Lower leg skin (tissue), 4 donors: ENCODE measurements at regions not wholly inside any gene's neighbourhood (a gene's known extent, or its start where the extent isn't known, plus 50 kb on each side); places are given as distances from the start of the nearest gene placed in this dataset.
"Not testable (repeated sequence)": the region's sequence is repeated elsewhere in the genome, so short reads cannot be mapped to it uniquely, and the experiment has no call there.

Experiments
- DNase-seq, 2 donors: peaks; one replicate each; pipeline ENCODE4 v3.0.0-alpha.2; 2019; ENCODE audit warnings: low spot score in 2 of 2
- H3K4me3 ChIP-seq: fragments of 200-600 bp; sonication (generic); 2 replicates; pipeline ENCODE4 v1.5.1; 2017; ENCODE audit warnings: mild to moderate bottlenecking, low read depth; ENCODE audit not compliant: poor library complexity, severe bottlenecking
- POLR2A ChIP-seq, 2 donors: fragments of 450-650 bp; IDR thresholded peaks; one replicate each; pipeline ENCODE4 v1.6.1; 2016 to 2017; ENCODE audit warnings: antibody characterized with exemption in 2 of 2, mild to moderate bottlenecking in 1 of 2, moderate library complexity in 1 of 2
- WGBS, 2 donors: methylation state at CpG; one replicate each; pipeline ENCODE4 v1.1.5; 2018; 5-methylcytosine and 5-hydroxymethylcytosine counted together
- intact Hi-C: fragments of 100-400 bp; cut with DNase I; formaldehyde crosslinking; loops from one replicate; pipeline ENCODE4 v1.15.0; 2023; ENCODE audit warnings: low total_unique reads
- TF ChIP-seq, protein P1 (sequence below), 3 donors: fragments of 450-650 bp; IDR thresholded peaks; one replicate each; pipeline ENCODE4 v1.5.1; 2016; ENCODE audit warnings: antibody characterized with exemption in 3 of 3, mild to moderate bottlenecking in 3 of 3, moderate library complexity in 2 of 3

GRCh38 chr6:27651371-27651732, 178.4 kb upstream of the ZNF184 start:
- H3K4me3 ChIP-seq: no peak overlapping the region
- 12 to 27% methylated on average over 7 of the region's 7 CpGs for WGBS, 2 donors
- TF ChIP-seq, protein P1, sequence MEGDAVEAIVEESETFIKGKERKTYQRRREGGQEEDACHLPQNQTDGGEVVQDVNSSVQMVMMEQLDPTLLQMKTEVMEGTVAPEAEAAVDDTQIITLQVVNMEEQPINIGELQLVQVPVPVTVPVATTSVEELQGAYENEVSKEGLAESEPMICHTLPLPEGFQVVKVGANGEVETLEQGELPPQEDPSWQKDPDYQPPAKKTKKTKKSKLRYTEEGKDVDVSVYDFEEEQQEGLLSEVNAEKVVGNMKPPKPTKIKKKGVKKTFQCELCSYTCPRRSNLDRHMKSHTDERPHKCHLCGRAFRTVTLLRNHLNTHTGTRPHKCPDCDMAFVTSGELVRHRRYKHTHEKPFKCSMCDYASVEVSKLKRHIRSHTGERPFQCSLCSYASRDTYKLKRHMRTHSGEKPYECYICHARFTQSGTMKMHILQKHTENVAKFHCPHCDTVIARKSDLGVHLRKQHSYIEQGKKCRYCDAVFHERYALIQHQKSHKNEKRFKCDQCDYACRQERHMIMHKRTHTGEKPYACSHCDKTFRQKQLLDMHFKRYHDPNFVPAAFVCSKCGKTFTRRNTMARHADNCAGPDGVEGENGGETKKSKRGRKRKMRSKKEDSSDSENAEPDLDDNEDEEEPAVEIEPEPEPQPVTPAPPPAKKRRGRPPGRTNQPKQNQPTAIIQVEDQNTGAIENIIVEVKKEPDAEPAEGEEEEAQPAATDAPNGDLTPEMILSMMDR (IDR thresholded peaks at IDR 0.05): no peak
- no peak for TF ChIP-seq POLR2A (IDR thresholded peaks at IDR 0.05)
- intact Hi-C loops: no loop called here
- DNase-seq: no peak

DNA sequence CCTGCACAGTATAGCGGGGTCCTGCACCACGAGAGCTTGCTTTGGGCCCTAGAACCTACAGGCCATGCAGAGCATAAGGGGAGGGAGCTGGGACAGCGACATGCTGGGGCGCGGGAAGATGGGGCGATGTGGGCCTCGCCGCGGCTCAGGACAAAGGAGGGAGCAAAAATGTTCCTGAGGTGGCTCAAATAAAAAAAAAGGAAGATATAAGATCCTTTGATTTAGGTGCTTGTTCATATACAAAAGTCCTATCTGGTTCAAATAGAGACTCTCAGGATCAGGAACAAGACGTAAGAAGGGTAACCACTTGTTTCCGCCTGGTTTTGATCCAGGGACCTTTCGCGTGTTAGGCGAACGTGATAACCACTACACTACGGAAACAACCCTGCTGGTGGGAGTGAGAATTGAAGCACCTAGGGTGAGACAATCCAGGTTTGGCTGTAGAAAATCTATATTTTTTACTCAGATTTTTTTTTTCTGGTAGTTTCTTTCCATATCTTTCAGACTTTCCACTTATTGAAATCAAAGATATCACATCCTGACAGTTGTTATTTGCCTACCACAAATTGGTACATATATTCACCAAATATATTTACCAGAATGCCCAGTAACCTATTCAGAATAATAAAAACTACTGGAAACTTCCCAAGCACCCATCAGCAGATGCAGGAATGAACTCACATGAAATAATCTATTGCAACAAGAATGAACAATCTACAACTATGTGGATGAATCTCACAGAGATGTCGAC, 177.9 kb upstream of the ZNF184 start:
- intact Hi-C loops: no loop called here
- TF ChIP-seq, protein P1 (IDR thresholded peaks at IDR 0.05): no peak
- no peak for TF ChIP-seq POLR2A (IDR thresholded peaks at IDR 0.05)
- H3K4me3 ChIP-seq: no peak overlapping the region
- 7 to 21% methylated on average over 17 of the region's 17 CpGs for WGBS, 2 donors
- DNase-seq: no peak

- intact Hi-C loops: no loop called here
- TF ChIP-seq POLR2A (IDR thresholded peaks at IDR 0.05): no peak
- TF ChIP-seq, protein P1 (IDR thresholded peaks at IDR 0.05): no peak
- WGBS, 2 donors: 71 to 72% methylated on average over 6 of the region's 6 CpGs
- no peak overlapping the region for H3K4me3 ChIP-seq
- DNase-seq: no peak
Measured at GRCh38 chr6:27644528-27644927, 171.6 kb upstream of the ZNF184 start.

DNA sequence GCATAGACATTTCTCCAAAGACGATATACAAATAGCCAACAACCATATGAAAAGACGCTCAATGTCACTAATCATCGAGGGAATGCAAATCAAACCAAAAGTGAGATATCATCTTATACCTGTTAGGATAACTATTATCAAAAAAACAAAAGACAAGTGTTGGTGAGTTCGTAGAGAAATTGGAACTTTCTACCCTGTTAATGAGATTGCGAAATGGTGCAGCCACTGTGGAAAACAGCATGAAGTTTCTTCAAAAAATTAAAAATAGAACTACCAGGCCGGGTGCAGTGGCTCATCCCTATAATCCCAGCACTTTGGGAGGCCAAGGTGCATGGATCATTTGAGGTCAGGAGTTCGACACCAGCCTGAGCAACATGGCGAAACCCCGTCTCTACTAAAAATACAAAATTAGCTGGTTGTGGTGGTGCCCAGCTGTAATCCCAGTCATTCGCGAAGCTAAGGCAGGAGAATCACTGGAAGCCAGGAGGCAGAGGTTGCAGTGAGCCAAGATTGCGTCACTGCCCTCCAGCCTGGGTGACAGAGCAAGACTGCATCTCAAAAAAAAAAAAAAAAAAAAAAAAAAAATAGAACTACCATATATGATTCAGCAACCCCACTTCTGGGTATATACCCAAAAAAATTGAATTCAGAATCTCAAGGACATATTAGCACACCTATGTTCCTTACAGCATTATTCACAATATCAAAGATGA, 170.0 kb upstream of the ZNF184 start:
- H3K4me3 ChIP-seq: no peak overlapping the region
- no peak for DNase-seq
- TF ChIP-seq, protein P1 (IDR thresholded peaks at IDR 0.05): no peak
- TF ChIP-seq POLR2A (IDR thresholded peaks at IDR 0.05): no peak
- WGBS, 2 donors: 91 to 92% methylated on average over 12 of the region's 12 CpGs
- intact Hi-C loops: no loop called here

- H3K4me3 ChIP-seq, DNase-seq, intact Hi-C loops: not testable (repeated sequence)
- 79 to 83% methylated on average over 4 of the region's 4 CpGs for WGBS, 2 donors
Measured at GRCh38 chr6:27635886-27636285, 163.0 kb upstream of the ZNF184 start.

DNA sequence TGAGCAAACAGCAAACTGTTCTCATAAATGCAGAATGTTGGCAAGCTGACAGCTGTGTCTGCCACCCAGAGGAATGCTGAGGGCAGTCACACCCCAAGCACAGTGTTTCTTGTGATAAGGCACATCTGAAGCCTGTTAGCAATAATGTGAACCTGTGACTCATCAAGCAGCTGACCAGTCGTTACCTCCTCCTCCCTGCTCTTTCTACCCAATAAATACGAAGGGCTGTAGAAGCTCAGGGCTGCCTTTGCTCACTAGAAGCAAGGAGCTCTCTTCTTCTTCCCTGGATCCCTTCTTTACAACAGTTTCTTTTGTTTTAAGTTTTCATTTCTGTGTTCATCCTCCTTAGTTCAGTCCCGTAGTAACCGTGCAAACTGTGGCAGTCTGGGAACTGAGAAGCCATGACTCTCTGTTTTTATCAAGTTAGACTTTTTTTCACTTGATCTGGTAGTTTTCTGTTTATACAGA, 160.3 kb upstream of the ZNF184 start:
- H3K4me3 ChIP-seq, intact Hi-C loops, DNase-seq: not testable (repeated sequence)
- 81 to 87% methylated on average over 4 of the region's 4 CpGs for WGBS, 2 donors

- no peak for DNase-seq
- TF ChIP-seq POLR2A (IDR thresholded peaks at IDR 0.05): no peak
- TF ChIP-seq, protein P1 (IDR thresholded peaks at IDR 0.05): no peak
- intact Hi-C loops: no loop called here
- H3K4me3 ChIP-seq: no peak overlapping the region
- 89 to 100% methylated on average over 1 of the region's 1 CpG for WGBS, 2 donors
Measured at GRCh38 chr6:27631609-27631916, 158.7 kb upstream of the ZNF184 start.
